ENCODE measurements at regions not wholly inside any gene's neighbourhood (a gene's known extent, or its start where the extent isn't known, plus 50 kb on each side); places are given as distances from the start of the nearest gene placed in this dataset.
"Not testable (repeated sequence)": the region's sequence is repeated elsewhere in the genome, so short reads cannot be mapped to it uniquely, and the experiment has no call there.

- TF ChIP-seq CTCF (IDR thresholded peaks at IDR 0.05; ENCODE audit: extremely low read depth in 1 of 2, insufficient read depth in 1 of 2, low read depth in 1 of 2, low read length in 2 of 2); POLR2A (IDR thresholded peaks at IDR 0.05; ENCODE audit: low read depth, low read length); MYC (IDR thresholded peaks at IDR 0.05; ENCODE audit: low read depth, low read length): not testable (repeated sequence)
These were observed 128.4 kb downstream of the TNFRSF13B start for GRCh38 chr17:16843511-16843910.

Data from endothelial cell of umbilical vein (primary cell).